ENCODE measurements at regions not wholly inside any gene's neighbourhood (a gene's known extent, or its start where the extent isn't known, plus 50 kb on each side); places are given as distances from the start of the nearest gene placed in this dataset.

GRCh38 chr1:173314656-173315055, 107.5 kb upstream of the TNFSF4 start:
- DNase-seq (ENCODE audit: low read depth in 1 of 2, low spot score in 2 of 2) (no peak), FAIRE-seq (no peak)
- Histone ChIP-seq H3K18ac (ENCODE audit: extremely low read depth, low read length) (no peak overlapping the region), H3K9ac (replicated peaks in 1 of 4; ENCODE audit: extremely low read depth in 1 of 4, low read depth in 3 of 4, low read length in 3 of 4) (no peak overlapping the region), H3K79me1 (ENCODE audit: low read depth, low read length) (no peaks in the 10 kb centered on the region), H4K5ac (ENCODE audit: insufficient read length, low read depth, low read length) (no peak overlapping the region), H2BK15ac (ENCODE audit: low read length) (no peak overlapping the region), H2AFZ (ENCODE audit: low read length) (no peak overlapping the region), H3K4ac (replicated peaks; ENCODE audit: insufficient read length, low read depth, low read length) (no peak overlapping the region), H3K27me3 (replicated peaks in 1 of 4; ENCODE audit: control insufficient read depth in 3 of 4, extremely low read depth in 1 of 4, insufficient read depth in 3 of 4, low read length in 3 of 4) (peaks cover 0 to 1% (median 0%) of the 10 kb centered on the region in 4 experiments; a peak in 1 of 7 replicates), H3K4me3 (ENCODE audit: extremely low read depth in 1 of 4, insufficient read depth in 2 of 4, low read depth in 3 of 4, low read length in 4 of 4) (no peak overlapping the region), H4K20me1 (replicated peaks in 1 of 2; ENCODE audit: control insufficient read depth in 1 of 2, insufficient read depth in 2 of 2, low read length in 2 of 2) (no peaks in the 10 kb centered on the region), H3K14ac (ENCODE audit: insufficient read length) (no peak overlapping the region), H3K4me2 (ENCODE audit: insufficient read depth in 1 of 2, low read depth in 2 of 2, low read length in 2 of 2) (no peak overlapping the region), H3K79me2 (ENCODE audit: control insufficient read depth in 1 of 2, insufficient read depth in 2 of 2, low read length in 2 of 2) (no peaks in the 10 kb centered on the region), H3K36me3 (ENCODE audit: control insufficient read depth in 2 of 4, insufficient read depth in 4 of 4, low read length in 3 of 4) (no peaks in the 10 kb centered on the region), H3K23me2 (ENCODE audit: low read depth, low read length) (no peaks in the 10 kb centered on the region), H3K9me3 (ENCODE audit: insufficient read depth in 2 of 2, low read depth in 1 of 2, low read length in 1 of 2) (no peaks in the 10 kb centered on the region), H2AK5ac (ENCODE audit: low read depth, low read length) (no peak overlapping the region), H4K8ac (ENCODE audit: extremely low read depth, insufficient read depth, low read length) (no peak overlapping the region), H3K27ac (ENCODE audit: low read depth, low read length) (no peak overlapping the region), H4K91ac (replicated peaks; ENCODE audit: insufficient read length, low read length) (no peak overlapping the region), H2BK120ac (replicated peaks; ENCODE audit: low read depth, low read length) (no peak overlapping the region), H3K23ac (ENCODE audit: insufficient read length) (no peak overlapping the region), H2BK12ac (ENCODE audit: low read depth, low read length) (no peak overlapping the region), H2BK5ac (ENCODE audit: low read depth, low read length) (no peak overlapping the region), H3K4me1 (replicated peaks in 1 of 4; ENCODE audit: control insufficient read depth in 3 of 4, insufficient read depth in 4 of 4, low read length in 3 of 4) (no peaks in the 10 kb centered on the region), H3K56ac (replicated peaks; ENCODE audit: insufficient read length, low read depth, low read length) (no peak overlapping the region), H2BK20ac (ENCODE audit: low read length) (no peak overlapping the region)
- 90% methylated on average over 1 of the region's 1 CpG; no CpG with 5 or more reads in 1 of the 2 experiments for WGBS, 2 experiments (ENCODE audit: extremely low coverage in 1 of 2, insufficient coverage in 1 of 2, insufficient read length in 1 of 2, insufficient replicate concordance in 2 of 2, low coverage in 1 of 2, low lambda C conversion rate in 2 of 2, missing lambda C conversion rate in 1 of 2)
- ChIA-PET CTCF (ENCODE audit: partially characterized antibody) (interaction anchor here (0.6 kb wide), 1 partner anchor 96 kb away, joined by 3 read pairs; no protein-coding TSS in a partner anchor), POLR2A (ENCODE audit: partially characterized antibody) (no interaction called here)
- no peak for TF ChIP-seq ATF3 (IDR thresholded peaks at IDR 0.05; ENCODE audit: insufficient read depth, low read depth, low read length)
- no peak for TF ChIP-seq CEBPB (IDR thresholded peaks at IDR 0.05; ENCODE audit: low read depth, low read length)
- no peak for TF ChIP-seq CBX8 (IDR thresholded peaks at IDR 0.05; ENCODE audit: borderline replicate concordance, low read depth, low read length)
- no peak for TF ChIP-seq CHD1 (IDR thresholded peaks at IDR 0.05; ENCODE audit: low read depth, low read length)
- no peak for TF ChIP-seq SP2 (IDR thresholded peaks at IDR 0.05; ENCODE audit: low read length)

Data from H1 (cell line).